ENCODE measurements at regions not wholly inside any gene's neighbourhood (a gene's known extent, or its start where the extent isn't known, plus 50 kb on each side); places are given as distances from the start of the nearest gene placed in this dataset.

DNA sequence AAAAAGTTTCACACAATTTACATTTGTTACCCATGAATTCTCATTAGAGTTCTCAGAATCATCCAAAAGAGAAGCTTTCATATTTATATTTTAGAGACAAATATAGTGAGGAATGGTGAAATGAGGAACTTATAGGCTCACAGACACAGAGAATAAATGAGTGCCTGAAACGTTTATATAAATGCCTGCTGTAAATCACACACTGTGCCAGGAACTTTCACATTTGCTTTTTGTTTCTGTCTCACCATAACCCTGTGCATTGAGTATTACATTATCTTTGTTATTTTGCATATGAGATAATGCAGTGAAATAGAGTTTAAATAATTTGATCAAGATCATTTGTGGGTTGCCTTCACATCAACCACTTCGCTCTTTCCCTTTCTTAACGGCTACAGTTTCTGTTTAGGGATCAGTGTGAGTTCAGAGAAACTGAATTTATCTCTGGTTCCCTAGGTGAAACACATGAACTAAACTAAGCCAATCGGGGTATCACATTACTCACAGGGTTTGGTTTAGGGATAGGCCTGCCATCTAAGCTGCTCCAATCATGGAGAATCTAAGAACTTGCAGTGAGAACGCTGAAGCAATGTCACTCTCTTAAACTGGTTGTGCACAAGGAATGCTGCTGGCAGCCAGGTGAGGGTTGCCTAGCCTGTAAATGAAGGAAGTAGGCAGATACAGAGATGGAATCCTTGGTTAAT lies 1339.2 kb upstream of the TENM4 start:
- CTCF ChIA-PET (ENCODE audit: low intra/inter-chr PET ratio, low total read pairs) = no interaction called here
- in situ Hi-C loops (cut with HindIII; ENCODE audit: extremely low pct_ligation_motif_present, low pct_unique_long_range_greater_than_20kb) = no loop called here
- FAIRE-seq (no peak), DNase-seq (ENCODE audit: low spot score) (no peak), ATAC-seq (no peak)
- no peak for TF ChIP-seq GMEB1 (CRISPR knock-in tag; IDR thresholded peaks at IDR 0.05; ENCODE audit: borderline replicate concordance)
- no peak for TF ChIP-seq KAT7 (CRISPR knock-in tag; IDR thresholded peaks at IDR 0.05; ENCODE audit: borderline replicate concordance)
- TF ChIP-seq GZF1 (CRISPR knock-in tag; IDR thresholded peaks at IDR 0.05) = no peak
- no peak for TF ChIP-seq ZNF562 (CRISPR knock-in tag; IDR thresholded peaks at IDR 0.05; ENCODE audit: borderline replicate concordance)
- no peak for TF ChIP-seq ZNF251 (CRISPR knock-in tag; IDR thresholded peaks at IDR 0.05)
- TF ChIP-seq PPARG (CRISPR knock-in tag; conservative IDR thresholded peaks at IDR 0.05) = no peak
- TF ChIP-seq ZNF350 (CRISPR knock-in tag; IDR thresholded peaks at IDR 0.05; ENCODE audit: borderline replicate concordance, low read depth) = no peak
- Histone ChIP-seq H3K36me3 (replicated peaks in 1 of 2; ENCODE audit: control insufficient read depth in 1 of 2, insufficient read depth in 2 of 2, low read length in 2 of 2) (no peaks in the 10 kb centered on the region), H3K4me3 (replicated peaks in 1 of 3; ENCODE audit: insufficient read depth in 1 of 3, low read depth in 2 of 3, low read length in 3 of 3) (no peak overlapping the region), H3K9me3 (ENCODE audit: low read length) (no peaks in the 10 kb centered on the region), H3K4me2 (ENCODE audit: low read depth, low read length) (no peak overlapping the region), H3K27me3 (ENCODE audit: control insufficient read depth in 1 of 2, insufficient read depth in 2 of 2, low read length in 2 of 2) (no peaks in the 10 kb centered on the region), H4K20me1 (ENCODE audit: insufficient read depth, low read length) (no peaks in the 10 kb centered on the region), H3K27ac (ENCODE audit: extremely low read length, insufficient read depth, low read length) (no peak overlapping the region), H3K9ac (ENCODE audit: insufficient read depth, low read depth, low read length) (no peak overlapping the region), H3K4me1 (ENCODE audit: insufficient read depth, low read length) (no peaks in the 10 kb centered on the region), H3K79me2 (ENCODE audit: insufficient read depth, low read length) (no peaks in the 10 kb centered on the region), H2AFZ (ENCODE audit: low read length) (no peak overlapping the region)
- whole genome bisulfite sequencing (ENCODE audit: low lambda C conversion rate) = 27% methylated on average over 5 of the region's 5 CpGs
- BruUV-seq (replicated peaks) = no TSS peak
- intact Hi-C loops (cut with micrococcal nuclease; ENCODE audit: unreplicated experiment) = no loop called here
- POLR2A ChIA-PET = no interaction called here

DNA sequence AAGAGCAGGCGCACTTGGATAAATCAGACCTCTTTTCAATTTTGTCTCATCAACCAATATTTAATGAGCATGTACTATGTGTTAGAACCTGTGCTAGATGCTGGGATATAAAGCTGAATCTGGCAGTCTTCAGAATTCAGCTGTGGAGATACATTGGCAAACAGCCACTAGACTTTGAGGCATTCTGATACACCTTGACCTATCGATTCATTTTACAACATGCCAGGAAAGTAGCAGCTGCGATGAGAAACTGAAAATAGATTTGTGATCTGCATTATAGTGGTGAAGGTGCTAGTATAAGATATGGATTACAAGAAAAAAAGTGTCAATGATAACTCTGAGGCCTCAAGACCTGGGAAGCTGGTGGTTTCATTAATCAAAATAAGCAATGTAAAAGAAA lies 1338.1 kb upstream of the TENM4 start:
- DNase-seq (ENCODE audit: low spot score) (no peak), ATAC-seq (no peak), FAIRE-seq (no peak)
- Histone ChIP-seq H4K20me1 (ENCODE audit: insufficient read depth, low read length) (no peaks in the 10 kb centered on the region), H3K36me3 (replicated peaks in 1 of 2; ENCODE audit: control insufficient read depth in 1 of 2, insufficient read depth in 2 of 2, low read length in 2 of 2) (no peaks in the 10 kb centered on the region), H3K27me3 (ENCODE audit: control insufficient read depth in 1 of 2, insufficient read depth in 2 of 2, low read length in 2 of 2) (no peaks in the 10 kb centered on the region), H3K4me1 (ENCODE audit: insufficient read depth, low read length) (no peaks in the 10 kb centered on the region), H3K4me2 (ENCODE audit: low read depth, low read length) (no peak overlapping the region), H3K27ac (ENCODE audit: extremely low read length, insufficient read depth, low read length) (no peak overlapping the region), H3K79me2 (ENCODE audit: insufficient read depth, low read length) (no peaks in the 10 kb centered on the region), H2AFZ (ENCODE audit: low read length) (no peak overlapping the region), H3K9ac (ENCODE audit: insufficient read depth, low read depth, low read length) (no peak overlapping the region), H3K4me3 (replicated peaks in 1 of 3; ENCODE audit: insufficient read depth in 1 of 3, low read depth in 2 of 3, low read length in 3 of 3) (no peak overlapping the region), H3K9me3 (ENCODE audit: low read length) (no peaks in the 10 kb centered on the region)
- in situ Hi-C loops (cut with HindIII; ENCODE audit: extremely low pct_ligation_motif_present, low pct_unique_long_range_greater_than_20kb) (no loop called here), intact Hi-C loops (cut with micrococcal nuclease; ENCODE audit: unreplicated experiment) (no loop called here)
- BruUV-seq (replicated peaks) = no TSS peak
- 1% methylated on average over 3 of the region's 3 CpGs for WGBS (ENCODE audit: low lambda C conversion rate)
- ChIA-PET POLR2A (no interaction called here), CTCF (ENCODE audit: low intra/inter-chr PET ratio, low total read pairs) (no interaction called here)
- TF ChIP-seq SP140L (CRISPR knock-in tag; IDR thresholded peaks at IDR 0.05; ENCODE audit: borderline replicate concordance) (no peak), WIZ (CRISPR knock-in tag; IDR thresholded peaks at IDR 0.05) (no peak), THYN1 (CRISPR knock-in tag; IDR thresholded peaks at IDR 0.05; ENCODE audit: borderline replicate concordance, low read depth) (no peak), ZNF225 (CRISPR knock-in tag; IDR thresholded peaks at IDR 0.05) (no peak), ZNF503 (CRISPR knock-in tag; IDR thresholded peaks at IDR 0.05) (no peak), TP53 (CRISPR knock-in tag; conservative IDR thresholded peaks at IDR 0.05) (no peak), ZNF839 (CRISPR knock-in tag; IDR thresholded peaks at IDR 0.05; ENCODE audit: borderline replicate concordance) (no peak)
- TF ChIP-seq, protein P1, sequence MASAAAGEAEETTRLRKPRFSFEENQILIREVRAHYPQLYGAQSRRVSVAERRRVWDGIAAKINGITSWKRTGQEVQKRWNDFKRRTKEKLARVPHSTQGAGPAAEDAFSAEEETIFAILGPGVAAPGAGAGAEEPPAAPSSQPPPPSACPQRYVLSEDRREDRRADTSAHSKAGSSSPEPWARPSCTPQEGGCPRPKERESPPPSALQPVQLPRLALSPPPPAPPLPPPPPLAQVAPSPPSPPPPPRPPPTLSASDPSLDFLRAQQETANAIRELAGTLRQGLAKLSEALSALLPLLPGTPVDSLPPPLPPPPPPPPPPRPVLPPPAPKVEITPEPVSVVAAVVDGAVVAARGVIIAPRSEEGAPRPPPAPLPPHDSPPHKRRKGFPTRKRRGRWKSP (CRISPR knock-in tag; IDR thresholded peaks at IDR 0.05) = no peak
